PFSK-1 (cell line): ENCODE measurements at regions not wholly inside any gene's neighbourhood (a gene's known extent, or its start where the extent isn't known, plus 50 kb on each side); places are given as distances from the start of the nearest gene placed in this dataset.

ENCODE experiments used
- FOXP2 ChIP-seq: optimal IDR thresholded peaks from 2 replicates; pipeline ENCODE3; 2011; ENCODE audit warnings: borderline replicate concordance, control low read depth, inconsistent platforms; ENCODE audit not compliant: insufficient read depth; ENCODE audit errors: extremely low read length, extremely low read depth
- POLR2AphosphoS5 ChIP-seq: IDR thresholded peaks from 2 replicates; pipeline ENCODE4 v1.6.1; 2012; ENCODE audit warnings: low read depth, mild to moderate bottlenecking, control low read depth, low read length, moderate library complexity
- TAF1 ChIP-seq: IDR thresholded peaks from 2 replicates; pipeline ENCODE4 v1.6.1; 2012; ENCODE audit warnings: low read length, control low read depth, borderline replicate concordance; ENCODE audit not compliant: insufficient read depth
- TF ChIP-seq, protein P1 (sequence below), 2 experiments: IDR thresholded peaks; 2 replicates each; pipeline versions ENCODE4 v1.6.1 to v1.8.0; 2011 to 2012; ENCODE audit warnings: low read depth in 2 of 2, low read length in 2 of 2, control low read depth in 1 of 2, inconsistent platforms in 1 of 2, mild to moderate bottlenecking in 1 of 2, moderate library complexity in 1 of 2; ENCODE audit not compliant: insufficient read depth in 1 of 2

DNA sequence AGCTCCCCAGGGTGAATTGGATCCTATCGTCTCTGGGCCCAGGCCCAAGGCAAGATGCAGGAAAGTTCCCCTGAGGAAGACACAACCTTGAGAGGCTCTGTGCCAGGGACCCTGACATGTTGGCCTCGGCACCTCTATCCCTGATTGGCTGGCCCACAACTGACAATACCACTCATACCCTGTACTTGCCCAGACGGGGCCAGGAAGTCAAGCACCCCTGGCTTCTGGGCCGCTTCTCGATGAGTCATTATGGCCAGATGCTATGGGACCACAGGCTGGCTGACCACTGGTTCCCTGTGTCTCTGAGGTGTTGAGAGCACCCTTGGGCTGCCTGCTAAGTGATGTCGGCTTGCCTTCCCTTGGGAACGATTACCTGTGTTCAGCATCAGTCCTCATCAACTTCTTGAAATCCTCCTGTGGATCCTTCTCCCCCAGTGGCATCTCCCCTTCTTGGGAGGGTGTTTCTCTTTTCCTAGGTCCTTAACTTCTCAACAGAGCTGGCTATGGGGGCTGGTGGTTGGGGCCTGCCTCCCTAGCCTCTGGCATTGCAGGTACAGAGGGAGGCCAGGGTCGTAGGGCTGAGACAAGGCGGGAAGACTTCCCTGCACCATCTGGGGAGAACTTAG lies 54.5 kb upstream of the MAMLD1 start:
- TF ChIP-seq, protein P1, sequence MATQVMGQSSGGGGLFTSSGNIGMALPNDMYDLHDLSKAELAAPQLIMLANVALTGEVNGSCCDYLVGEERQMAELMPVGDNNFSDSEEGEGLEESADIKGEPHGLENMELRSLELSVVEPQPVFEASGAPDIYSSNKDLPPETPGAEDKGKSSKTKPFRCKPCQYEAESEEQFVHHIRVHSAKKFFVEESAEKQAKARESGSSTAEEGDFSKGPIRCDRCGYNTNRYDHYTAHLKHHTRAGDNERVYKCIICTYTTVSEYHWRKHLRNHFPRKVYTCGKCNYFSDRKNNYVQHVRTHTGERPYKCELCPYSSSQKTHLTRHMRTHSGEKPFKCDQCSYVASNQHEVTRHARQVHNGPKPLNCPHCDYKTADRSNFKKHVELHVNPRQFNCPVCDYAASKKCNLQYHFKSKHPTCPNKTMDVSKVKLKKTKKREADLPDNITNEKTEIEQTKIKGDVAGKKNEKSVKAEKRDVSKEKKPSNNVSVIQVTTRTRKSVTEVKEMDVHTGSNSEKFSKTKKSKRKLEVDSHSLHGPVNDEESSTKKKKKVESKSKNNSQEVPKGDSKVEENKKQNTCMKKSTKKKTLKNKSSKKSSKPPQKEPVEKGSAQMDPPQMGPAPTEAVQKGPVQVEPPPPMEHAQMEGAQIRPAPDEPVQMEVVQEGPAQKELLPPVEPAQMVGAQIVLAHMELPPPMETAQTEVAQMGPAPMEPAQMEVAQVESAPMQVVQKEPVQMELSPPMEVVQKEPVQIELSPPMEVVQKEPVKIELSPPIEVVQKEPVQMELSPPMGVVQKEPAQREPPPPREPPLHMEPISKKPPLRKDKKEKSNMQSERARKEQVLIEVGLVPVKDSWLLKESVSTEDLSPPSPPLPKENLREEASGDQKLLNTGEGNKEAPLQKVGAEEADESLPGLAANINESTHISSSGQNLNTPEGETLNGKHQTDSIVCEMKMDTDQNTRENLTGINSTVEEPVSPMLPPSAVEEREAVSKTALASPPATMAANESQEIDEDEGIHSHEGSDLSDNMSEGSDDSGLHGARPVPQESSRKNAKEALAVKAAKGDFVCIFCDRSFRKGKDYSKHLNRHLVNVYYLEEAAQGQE (IDR thresholded peaks at IDR 0.05; ENCODE audit: insufficient read depth in 1 of 2, low read depth in 2 of 2, low read length in 2 of 2) = no peak
- TF ChIP-seq POLR2AphosphoS5 = no peak
- TF ChIP-seq FOXP2 = no peak
- no peak for TF ChIP-seq TAF1
